Liver (tissue), 8 donors: ENCODE measurements at regions not wholly inside any gene's neighbourhood (a gene's known extent, or its start where the extent isn't known, plus 50 kb on each side); places are given as distances from the start of the nearest gene placed in this dataset.

Experiments used
- DNase-seq: peaks from one replicate; pipeline ENCODE4 v3.0.0-alpha.2; 2017; ENCODE audit warnings: low spot score
- H3K27ac ChIP-seq, 2 donors: one replicate each; pipeline ENCODE4 v1.7.0; 2013; ENCODE audit warnings: inconsistent platforms in 2 of 2, low read length in 2 of 2, control low read depth in 1 of 2, low read depth in 1 of 2, mild to moderate bottlenecking in 1 of 2
- H3K27me3 ChIP-seq, 4 donors: one replicate each; pipeline versions ENCODE4 v1.6.1 to v1.7.0; 2013; ENCODE audit warnings: low read length in 3 of 4, inconsistent platforms in 1 of 4, mild to moderate bottlenecking in 1 of 4, moderate library complexity in 1 of 4; ENCODE audit not compliant: control insufficient read depth in 4 of 4, insufficient read depth in 4 of 4
- H3K36me3 ChIP-seq, 4 donors: one replicate each; pipeline versions ENCODE4 v1.6.1 to v1.7.0; 2013; ENCODE audit warnings: low read length in 3 of 4, mild to moderate bottlenecking in 3 of 4, low read depth in 1 of 4, moderate library complexity in 1 of 4; ENCODE audit not compliant: control insufficient read depth in 4 of 4, insufficient read depth in 3 of 4
- H3K4me1 ChIP-seq, 4 donors: one replicate each; pipeline versions ENCODE4 v1.6.1 to v1.7.0; 2013; ENCODE audit warnings: low read length in 3 of 4, mild to moderate bottlenecking in 3 of 4, moderate library complexity in 1 of 4; ENCODE audit not compliant: control insufficient read depth in 4 of 4, insufficient read depth in 4 of 4
- H3K4me3 ChIP-seq, 3 donors: one replicate each; pipeline versions ENCODE4 v1.6.1 to v1.7.0; 2013; ENCODE audit warnings: low read length in 3 of 3, control low read depth in 1 of 3, low read depth in 1 of 3, mild to moderate bottlenecking in 1 of 3
- H3K9ac ChIP-seq, 2 donors: one replicate each; pipeline ENCODE4 v1.7.0; 2013; ENCODE audit warnings: low read length in 2 of 2, mild to moderate bottlenecking in 2 of 2, moderate library complexity in 2 of 2, control low read depth in 1 of 2, low read depth in 1 of 2
- H3K9me3 ChIP-seq, 4 donors: one replicate each; pipeline versions ENCODE4 v1.6.1 to v1.7.0; 2013; ENCODE audit warnings: low read length in 3 of 4; ENCODE audit not compliant: control insufficient read depth in 4 of 4
- GABPA ChIP-seq, 2 donors: IDR thresholded peaks in 1 of 2; conservative IDR thresholded peaks in 1 of 2; 2 replicates each; pipeline ENCODE4 v1.6.1; 2016; ENCODE audit warnings: antibody characterized with exemption in 2 of 2, mild to moderate bottlenecking in 1 of 2, moderate library complexity in 1 of 2
- HNF4A ChIP-seq, 2 donors: conservative IDR thresholded peaks; 2 replicates each; pipeline ENCODE4 v1.6.1; 2016; ENCODE audit warnings: antibody characterized with exemption in 2 of 2, mild to moderate bottlenecking in 2 of 2
- HNF4G ChIP-seq: IDR thresholded peaks from 2 replicates; pipeline ENCODE4 v1.6.1; 2016; ENCODE audit warnings: antibody characterized with exemption
- JUND ChIP-seq, 2 donors: IDR thresholded peaks; 2 replicates each; pipeline ENCODE4 v1.6.1; 2016; ENCODE audit warnings: antibody characterized with exemption in 2 of 2
- NR2F2 ChIP-seq: IDR thresholded peaks from 2 replicates; pipeline ENCODE4 v1.6.1; 2016; ENCODE audit warnings: antibody characterized with exemption
- RAD21 ChIP-seq, 2 donors: IDR thresholded peaks; 2 replicates each; pipeline ENCODE4 v1.6.1; 2016; ENCODE audit warnings: antibody characterized with exemption in 2 of 2, mild to moderate bottlenecking in 2 of 2
- SP1 ChIP-seq: IDR thresholded peaks from 2 replicates; pipeline ENCODE4 v1.6.1; 2018; ENCODE audit warnings: antibody characterized with exemption, mild to moderate bottlenecking
- YY1 ChIP-seq: IDR thresholded peaks from 2 replicates; pipeline ENCODE4 v1.6.1; 2016; ENCODE audit warnings: antibody characterized with exemption, mild to moderate bottlenecking
- WGBS: extraction: QIAGEN DNeasy Blood & Tissue Kit; methylation state at CpG from one replicate; pipeline ENCODE4 v1.1.7; 2013; 5-methylcytosine and 5-hydroxymethylcytosine counted together
- TF ChIP-seq, protein P1 (sequence below): fragments of 150-350 bp; IDR thresholded peaks from 2 replicates; pipeline ENCODE4 v1.5.1; 2017; ENCODE audit warnings: improper control_type of control experiment, low read depth, low read length; ENCODE audit not compliant: missing input control
- TF ChIP-seq, protein P2 (sequence below): IDR thresholded peaks from 2 replicates; pipeline ENCODE4 v1.6.1; 2016; ENCODE audit warnings: antibody characterized with exemption
- TF ChIP-seq, protein P3 (sequence below): IDR thresholded peaks from 2 replicates; pipeline ENCODE4 v1.6.1; 2016; ENCODE audit warnings: antibody characterized with exemption
- donor health status: healthy.
- donor health status: healthy.
- donor health status: healthy.
- donor health status: healthy.
- donor health status: healthy.

DNA sequence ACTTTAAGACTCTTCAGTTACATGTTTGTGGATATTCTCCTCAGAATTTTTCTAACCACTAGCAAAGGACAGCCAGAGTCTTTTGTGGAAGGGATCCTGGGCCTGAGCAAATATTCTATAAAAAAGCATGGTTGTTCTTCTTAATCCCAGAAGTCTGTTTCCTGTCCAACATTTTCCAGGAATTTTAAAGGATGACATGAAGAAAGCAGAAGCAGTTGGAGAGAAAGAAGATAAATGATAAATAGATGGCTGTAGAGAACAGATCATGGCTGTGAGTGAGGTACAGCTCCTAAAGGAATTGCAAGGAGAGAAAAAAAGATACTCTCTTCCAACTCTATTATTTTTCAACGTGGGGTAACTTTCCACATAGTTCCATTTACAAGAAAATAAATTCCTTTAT, 91.8 kb upstream of the STEAP4 start:
- Histone ChIP-seq H3K27me3 (no peaks in the 10 kb centered on the region), H3K9ac (no peak overlapping the region), H3K27ac (no peak overlapping the region), H3K36me3 (no peaks in the 10 kb centered on the region), H3K4me1 (peaks cover 0 to 9% (median 1%) of the 10 kb centered on the region in 4 donors), H3K4me3 (no peak overlapping the region), H3K9me3 (no peaks in the 10 kb centered on the region)
- WGBS: 54% methylated on average over 1 of the region's 1 CpG
- TF ChIP-seq RAD21 (IDR thresholded peaks at IDR 0.05) (no peak), SP1 (no peak), HNF4G (no peak), HNF4A (conservative IDR thresholded peaks at IDR 0.05) (no peak), NR2F2 (no peak), JUND (IDR thresholded peaks at IDR 0.05) (no peak), GABPA (IDR thresholded peaks at IDR 0.05 in 1 of 2, conservative IDR thresholded peaks at IDR 0.05 in 1 of 2) (no peak)
- TF ChIP-seq, protein P1, sequence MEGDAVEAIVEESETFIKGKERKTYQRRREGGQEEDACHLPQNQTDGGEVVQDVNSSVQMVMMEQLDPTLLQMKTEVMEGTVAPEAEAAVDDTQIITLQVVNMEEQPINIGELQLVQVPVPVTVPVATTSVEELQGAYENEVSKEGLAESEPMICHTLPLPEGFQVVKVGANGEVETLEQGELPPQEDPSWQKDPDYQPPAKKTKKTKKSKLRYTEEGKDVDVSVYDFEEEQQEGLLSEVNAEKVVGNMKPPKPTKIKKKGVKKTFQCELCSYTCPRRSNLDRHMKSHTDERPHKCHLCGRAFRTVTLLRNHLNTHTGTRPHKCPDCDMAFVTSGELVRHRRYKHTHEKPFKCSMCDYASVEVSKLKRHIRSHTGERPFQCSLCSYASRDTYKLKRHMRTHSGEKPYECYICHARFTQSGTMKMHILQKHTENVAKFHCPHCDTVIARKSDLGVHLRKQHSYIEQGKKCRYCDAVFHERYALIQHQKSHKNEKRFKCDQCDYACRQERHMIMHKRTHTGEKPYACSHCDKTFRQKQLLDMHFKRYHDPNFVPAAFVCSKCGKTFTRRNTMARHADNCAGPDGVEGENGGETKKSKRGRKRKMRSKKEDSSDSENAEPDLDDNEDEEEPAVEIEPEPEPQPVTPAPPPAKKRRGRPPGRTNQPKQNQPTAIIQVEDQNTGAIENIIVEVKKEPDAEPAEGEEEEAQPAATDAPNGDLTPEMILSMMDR: no peak
- TF ChIP-seq, protein P2, sequence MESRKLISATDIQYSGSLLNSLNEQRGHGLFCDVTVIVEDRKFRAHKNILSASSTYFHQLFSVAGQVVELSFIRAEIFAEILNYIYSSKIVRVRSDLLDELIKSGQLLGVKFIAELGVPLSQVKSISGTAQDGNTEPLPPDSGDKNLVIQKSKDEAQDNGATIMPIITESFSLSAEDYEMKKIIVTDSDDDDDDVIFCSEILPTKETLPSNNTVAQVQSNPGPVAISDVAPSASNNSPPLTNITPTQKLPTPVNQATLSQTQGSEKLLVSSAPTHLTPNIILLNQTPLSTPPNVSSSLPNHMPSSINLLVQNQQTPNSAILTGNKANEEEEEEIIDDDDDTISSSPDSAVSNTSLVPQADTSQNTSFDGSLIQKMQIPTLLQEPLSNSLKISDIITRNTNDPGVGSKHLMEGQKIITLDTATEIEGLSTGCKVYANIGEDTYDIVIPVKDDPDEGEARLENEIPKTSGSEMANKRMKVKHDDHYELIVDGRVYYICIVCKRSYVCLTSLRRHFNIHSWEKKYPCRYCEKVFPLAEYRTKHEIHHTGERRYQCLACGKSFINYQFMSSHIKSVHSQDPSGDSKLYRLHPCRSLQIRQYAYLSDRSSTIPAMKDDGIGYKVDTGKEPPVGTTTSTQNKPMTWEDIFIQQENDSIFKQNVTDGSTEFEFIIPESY: no peak
- DNase-seq: no peak

DNA sequence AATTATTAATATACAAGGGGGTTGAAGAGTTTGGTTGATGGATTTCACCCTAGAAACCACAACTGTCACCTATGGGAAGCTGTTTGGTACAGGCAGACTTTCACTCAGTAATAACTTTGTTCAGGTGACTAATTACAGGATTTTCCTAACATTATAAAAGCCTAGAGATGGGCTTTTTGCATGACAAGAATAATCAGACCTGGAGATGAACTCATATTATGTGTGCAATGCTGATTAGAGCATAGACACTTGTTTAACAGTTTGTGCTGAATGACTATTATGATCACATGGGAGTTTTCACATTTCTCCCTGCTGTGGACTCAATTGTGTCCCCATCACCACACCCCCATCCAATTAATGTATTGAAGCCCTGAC, 90.2 kb upstream of the STEAP4 start:
- peaks cover 0 to 9% (median 1%) of the 10 kb centered on the region in 4 donors for H3K4me1 ChIP-seq
- no peaks in the 10 kb centered on the region for H3K27me3 ChIP-seq
- H3K9ac ChIP-seq: no peak overlapping the region
- no peaks in the 10 kb centered on the region for H3K36me3 ChIP-seq
- no peak overlapping the region for H3K27ac ChIP-seq
- no peaks in the 10 kb centered on the region for H3K9me3 ChIP-seq
- no peak for DNase-seq
- no peak for TF ChIP-seq YY1
- TF ChIP-seq, protein P2: no peak
- TF ChIP-seq, protein P1: no peak
- TF ChIP-seq GABPA (IDR thresholded peaks at IDR 0.05 in 1 of 2, conservative IDR thresholded peaks at IDR 0.05 in 1 of 2): no peak
- no peak for TF ChIP-seq SP1
- TF ChIP-seq, protein P3, sequence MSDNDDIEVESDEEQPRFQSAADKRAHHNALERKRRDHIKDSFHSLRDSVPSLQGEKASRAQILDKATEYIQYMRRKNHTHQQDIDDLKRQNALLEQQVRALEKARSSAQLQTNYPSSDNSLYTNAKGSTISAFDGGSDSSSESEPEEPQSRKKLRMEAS: no peak
- H3K4me3 ChIP-seq: no peak overlapping the region
